ENCODE measurements at regions not wholly inside any gene's neighbourhood (a gene's known extent, or its start where the extent isn't known, plus 50 kb on each side); places are given as distances from the start of the nearest gene placed in this dataset.
A peak's percentile ranks its signal among the peaks of the same experiment; 100 is the strongest.

- no peak for DNase-seq
Measured at GRCh38 chr3:177928172-177928873, 607.9 kb upstream of the KCNMB2 start.

GRCh38 chr3:177929310-177929709 lies 606.9 kb upstream of the KCNMB2 start:
- DNase-seq, result no peak

DNA sequence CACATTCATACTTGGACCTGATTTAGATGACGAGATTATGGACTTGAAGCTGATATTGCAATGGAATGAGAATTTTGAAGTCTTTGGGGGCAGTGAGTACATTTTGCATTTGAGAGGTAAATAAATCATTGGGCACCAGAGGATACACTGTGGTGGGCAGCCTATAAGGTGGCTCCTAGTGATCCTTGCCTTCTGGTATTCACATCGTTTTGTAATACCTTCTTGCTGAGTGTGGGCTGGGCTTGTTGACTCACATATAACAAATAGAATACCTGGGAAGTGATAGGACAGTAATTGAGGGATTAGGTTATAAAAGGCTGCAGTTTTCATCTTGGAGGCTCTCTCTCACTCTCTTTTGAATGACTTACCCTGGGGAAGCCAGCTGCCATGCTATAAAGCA lies 605.5 kb upstream of the KCNMB2 start:
- no peak for DNase-seq

DNA sequence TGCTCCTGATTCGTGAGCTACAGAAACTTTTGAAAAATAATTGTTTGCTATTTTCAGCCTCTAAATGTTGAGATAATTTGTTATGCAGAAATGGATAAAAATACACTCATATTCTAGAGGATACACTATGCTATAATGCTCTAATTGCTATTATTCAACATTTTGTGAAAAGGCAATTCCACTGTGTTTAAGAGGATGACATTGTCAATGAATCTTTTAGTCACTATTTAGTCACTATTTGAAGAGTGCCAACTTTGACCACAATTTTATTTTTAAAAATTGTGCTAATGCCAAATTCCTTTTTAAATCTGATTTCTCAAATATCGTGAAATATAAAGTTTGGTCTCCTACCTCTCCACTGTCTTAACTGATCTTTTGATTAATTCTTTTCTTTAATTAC lies 604.9 kb upstream of the KCNMB2 start:
- DNase-seq, result no peak

GRCh38 chr3:177932346-177932745 lies 603.9 kb upstream of the KCNMB2 start:
- DNase-seq, result no peak

DNA sequence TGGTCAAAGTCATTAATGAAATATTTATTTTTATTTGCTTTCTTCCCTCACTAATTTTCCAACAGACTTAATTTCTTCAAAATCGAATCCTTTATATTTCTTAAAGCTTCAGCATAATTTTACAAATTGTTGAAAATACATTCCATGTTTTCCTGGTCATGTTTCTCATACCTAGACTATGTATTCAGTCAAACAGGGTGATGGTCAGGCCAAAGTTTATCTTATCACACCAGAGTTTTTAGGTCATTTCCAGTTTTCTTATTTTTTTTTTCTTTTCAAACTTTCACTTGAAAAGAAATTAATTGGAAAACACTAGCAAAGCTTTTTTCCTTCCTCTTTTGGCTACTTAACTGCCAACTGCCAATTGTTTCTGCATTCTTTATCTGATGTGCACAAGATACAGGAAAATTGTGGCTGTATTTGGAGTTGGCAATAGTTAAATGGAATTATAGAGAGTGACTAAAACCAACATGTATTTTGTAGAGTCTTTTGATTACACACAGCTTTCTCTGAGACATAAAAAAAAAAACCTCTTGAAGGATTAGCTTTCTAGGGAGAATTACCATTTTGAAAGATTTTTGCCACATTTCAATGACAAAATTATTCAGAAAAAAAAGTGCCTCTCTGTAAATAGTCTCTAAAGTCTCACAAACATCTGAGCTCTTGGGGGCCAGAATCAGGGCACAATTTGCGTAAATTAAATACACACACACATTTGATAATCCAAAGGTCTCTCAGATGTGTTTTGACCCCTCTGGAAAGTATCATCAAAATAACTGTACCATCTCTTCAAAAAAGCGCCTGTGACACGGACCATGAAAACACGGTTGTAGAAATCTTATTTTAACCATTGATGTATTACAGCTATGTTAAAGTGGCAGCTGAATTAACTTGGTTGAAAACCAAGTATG lies 603.2 kb upstream of the KCNMB2 start:
- no peak for DNase-seq

DNA sequence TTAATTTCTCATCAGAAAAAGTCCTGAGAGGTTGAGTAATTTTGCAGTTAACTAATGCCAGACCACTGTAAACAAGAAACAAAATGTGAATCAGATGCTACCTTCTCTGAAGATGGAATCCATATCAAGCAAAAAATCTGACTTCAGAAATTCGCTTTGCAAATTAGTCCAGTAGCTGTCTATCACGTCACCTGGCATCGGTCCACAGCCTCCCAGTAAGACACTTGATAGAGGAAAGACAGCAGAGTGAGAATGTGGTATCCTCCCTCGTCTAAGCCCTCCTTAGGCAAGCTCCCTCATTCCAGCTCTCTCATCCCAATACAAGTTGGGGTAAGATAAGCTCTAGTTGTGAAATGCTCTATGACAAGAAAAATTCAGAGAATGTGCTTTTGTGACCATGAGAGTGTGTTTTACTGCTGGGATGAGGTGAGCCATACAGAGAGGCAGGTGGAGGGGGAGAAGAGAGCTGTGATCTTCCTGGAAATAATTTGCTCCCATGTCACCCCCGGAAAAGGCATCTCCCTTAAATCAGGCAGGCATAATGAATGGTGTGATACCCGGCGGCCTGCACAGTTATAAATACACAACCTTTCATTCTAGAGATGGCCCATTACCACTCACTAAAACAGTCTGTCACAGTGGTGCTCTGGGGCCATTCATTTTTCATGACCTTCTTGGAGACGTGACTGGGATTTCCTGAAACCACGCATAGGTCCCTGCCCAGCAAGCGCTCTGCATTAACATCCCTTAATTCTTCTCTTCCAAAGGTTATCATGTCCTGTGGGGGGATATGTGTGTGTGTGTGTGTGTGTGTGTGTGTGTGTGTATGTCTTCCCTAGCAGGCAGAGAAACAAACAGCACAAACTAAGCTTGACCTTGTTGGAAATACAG lies 602.0 kb upstream of the KCNMB2 start:
- no peak for DNase-seq

GRCh38 chr3:177935047-177935446 lies 601.2 kb upstream of the KCNMB2 start:
- peak; percentile 8 for DNase-seq

DNA sequence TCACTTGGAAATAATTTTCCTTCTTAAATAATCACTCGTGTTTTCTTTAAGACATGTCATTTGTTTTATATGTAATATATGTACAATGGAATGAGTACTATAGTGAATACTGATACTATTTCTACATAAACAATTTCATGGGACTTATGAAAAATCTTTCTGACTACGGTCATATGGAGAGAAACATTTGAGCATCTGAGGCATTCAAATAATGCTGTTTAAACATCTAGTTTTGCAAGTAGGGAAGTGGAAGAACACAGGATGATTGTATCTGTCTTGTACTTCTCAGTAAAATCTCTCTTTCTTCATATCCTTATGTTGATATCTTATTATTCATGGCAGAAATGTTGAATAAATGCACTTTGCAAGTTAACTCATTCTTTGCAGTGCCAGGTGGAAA lies 599.5 kb upstream of the KCNMB2 start:
- DNase-seq, result no peak

GRCh38 chr3:177942911-177943310 lies 593.3 kb upstream of the KCNMB2 start:
- DNase-seq, result no peak

DNA sequence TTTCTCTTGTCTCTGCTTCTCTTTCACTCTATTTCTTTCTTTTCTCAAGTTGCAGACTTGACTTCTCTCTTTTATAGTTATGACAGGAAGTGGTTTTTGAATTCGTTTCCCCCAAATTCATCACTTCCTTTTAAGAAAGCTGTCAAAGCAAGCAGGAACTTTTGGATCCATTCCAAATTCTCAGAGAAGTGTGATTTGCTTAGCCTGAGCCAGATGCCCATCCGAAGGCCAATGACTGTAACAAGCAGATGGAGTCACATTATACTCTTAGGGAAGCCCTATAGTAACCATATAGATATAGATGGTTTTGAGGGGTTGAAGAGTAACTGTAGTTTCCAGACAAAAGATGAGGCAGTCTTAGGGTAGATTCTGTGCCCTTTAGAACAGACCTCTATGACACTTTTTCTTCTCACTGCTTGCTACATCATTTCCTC lies 592.0 kb upstream of the KCNMB2 start:
- DNase-seq, result no peak

DNA sequence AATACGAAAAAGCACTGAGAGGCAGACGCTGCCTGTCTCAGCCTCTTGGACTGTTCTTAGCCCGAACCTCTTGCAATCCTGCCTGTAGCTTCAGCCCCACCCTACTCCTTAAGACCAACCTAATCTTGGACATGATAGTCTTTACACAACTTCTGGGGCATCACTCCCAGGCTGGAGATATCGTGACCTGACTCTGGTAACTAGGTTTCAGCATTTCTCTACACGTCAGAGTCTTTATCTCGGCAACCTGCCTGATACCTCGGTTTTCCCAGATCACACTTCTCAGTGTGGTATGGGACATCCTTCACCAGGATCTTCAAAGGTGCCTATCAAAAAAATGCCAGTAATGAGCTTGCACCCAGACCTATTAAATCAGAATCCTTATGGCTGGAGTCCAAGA lies 590.2 kb upstream of the KCNMB2 start:
- no peak for DNase-seq

- no peak for DNase-seq
Measured at GRCh38 chr3:177946497-177946896, 589.7 kb upstream of the KCNMB2 start.

- no peak for DNase-seq
Measured at GRCh38 chr3:177946936-177947335, 589.3 kb upstream of the KCNMB2 start.

- DNase-seq, result no peak
Measured at GRCh38 chr3:177947901-177948300, 588.3 kb upstream of the KCNMB2 start.

DNA sequence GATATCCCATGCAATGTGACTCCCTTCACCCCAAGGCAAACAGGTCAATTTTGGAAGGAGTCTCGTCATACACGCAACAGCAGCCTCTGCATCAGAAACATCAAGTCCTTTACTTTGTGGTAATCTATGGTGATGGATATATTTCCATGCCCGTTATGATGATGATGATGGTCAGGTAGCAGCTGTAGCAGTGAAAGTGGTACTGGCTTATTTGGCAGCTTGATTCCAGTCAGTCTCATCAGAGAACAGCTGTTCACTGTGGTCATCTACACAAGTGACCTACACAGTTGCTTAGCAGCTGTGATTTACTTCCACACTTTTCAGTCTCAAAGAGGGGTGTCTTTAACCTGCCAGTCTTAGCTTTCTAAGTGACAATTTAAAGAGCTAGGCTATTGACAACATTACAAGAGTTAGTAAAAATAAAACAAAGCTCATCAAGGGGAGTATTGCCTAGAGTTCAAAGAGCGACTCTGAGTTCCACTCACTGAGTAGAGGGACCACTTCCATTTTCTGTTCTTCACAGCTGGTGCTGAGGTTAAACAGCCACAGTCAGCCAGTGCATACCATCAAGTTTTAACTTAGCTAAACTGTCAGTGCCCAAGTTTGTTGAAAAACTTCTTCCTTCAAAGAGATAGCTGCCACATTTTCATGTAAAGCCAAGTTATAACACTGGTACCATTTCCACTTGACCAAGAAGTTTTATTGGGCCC lies 587.4 kb upstream of the KCNMB2 start:
- no peak for DNase-seq

DNA sequence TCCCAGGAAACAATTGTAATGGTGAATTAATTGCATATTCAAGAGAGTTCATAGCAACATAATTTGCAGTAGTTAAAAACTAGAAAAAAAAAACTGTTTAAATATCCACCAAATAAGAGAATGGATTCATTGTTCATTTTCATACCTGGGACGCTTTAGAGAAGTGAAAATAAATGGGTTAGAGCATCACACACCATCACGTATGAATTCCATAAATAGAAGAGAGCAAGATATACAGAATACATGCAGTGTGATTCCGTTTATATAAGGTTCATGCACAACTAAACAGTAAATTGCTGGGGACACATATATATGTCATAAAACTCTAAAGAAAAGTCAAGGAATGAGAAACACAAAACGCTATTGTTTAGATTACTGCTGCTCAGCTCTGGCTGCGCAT lies 577.0 kb upstream of the KCNMB2 start:
- no peak for DNase-seq

GRCh38 chr3:177960014-177960413 lies 576.2 kb upstream of the KCNMB2 start:
- DNase-seq, result no peak

GRCh38 chr3:177960722-177961121 lies 575.5 kb upstream of the KCNMB2 start:
- DNase-seq, result no peak

GRCh38 chr3:177961784-177962183 lies 574.5 kb upstream of the KCNMB2 start:
- DNase-seq, result no peak

DNA sequence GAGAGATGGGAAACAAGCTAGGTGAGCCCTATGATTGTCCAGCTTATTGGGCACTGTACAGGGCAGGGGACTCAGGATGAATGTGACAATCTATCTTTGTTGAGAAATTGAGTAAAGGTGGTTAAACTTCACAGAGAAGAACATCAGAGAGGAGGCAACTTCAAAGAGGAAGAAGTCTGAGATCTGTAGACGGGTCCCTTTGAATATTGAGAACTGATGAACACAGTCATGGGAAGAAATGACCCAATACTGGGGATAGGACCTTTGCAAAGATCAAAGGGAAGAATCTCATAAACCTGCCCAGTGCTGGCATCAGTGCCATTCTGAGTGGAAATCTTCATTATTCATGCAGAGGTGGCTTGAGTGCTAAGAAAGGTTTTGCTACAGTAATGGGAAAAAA lies 569.7 kb upstream of the KCNMB2 start:
- no peak for DNase-seq

- DNase-seq, result no peak
Measured at GRCh38 chr3:177968891-177969290, 567.3 kb upstream of the KCNMB2 start.
